Transverse colon (tissue), 4 donors: ENCODE measurements at regions not wholly inside any gene's neighbourhood (a gene's known extent, or its start where the extent isn't known, plus 50 kb on each side); places are given as distances from the start of the nearest gene placed in this dataset.
"Not testable (repeated sequence)": the region's sequence is repeated elsewhere in the genome, so short reads cannot be mapped to it uniquely, and the experiment has no call there.

ENCODE experiments used
- DNase-seq: peaks from one replicate; pipeline ENCODE4 v3.0.0-alpha.2; 2019
- H3K27ac ChIP-seq, 4 donors: fragments of 200-600 bp; sonication (generic); 2 replicates each; pipeline ENCODE4 v1.5.1; 2016 to 2018; ENCODE audit warnings: inconsistent platforms in 4 of 4
- H3K27me3 ChIP-seq: fragments of 200-600 bp; sonication (generic); 2 replicates; pipeline ENCODE4 v1.5.1; 2017; ENCODE audit warnings: inconsistent platforms
- H3K36me3 ChIP-seq, 4 donors: fragments of 200-600 bp; sonication (generic); 2 replicates each; pipeline ENCODE4 v1.5.1; 2017 to 2019; ENCODE audit warnings: inconsistent platforms in 4 of 4
- H3K4me1 ChIP-seq, 4 donors: fragments of 200-600 bp; sonication (generic); 2 replicates each; pipeline ENCODE4 v1.5.1; 2017 to 2020; ENCODE audit warnings: inconsistent platforms in 4 of 4
- H3K4me3 ChIP-seq, 4 donors: fragments of 200-600 bp; sonication (generic); 1 replicate in 1 of 4; 2 replicates in 3 of 4; pipeline versions ENCODE4 v1.5.1 to v1.6.1; 2017 to 2019; ENCODE audit warnings: inconsistent platforms in 4 of 4
- H3K9me3 ChIP-seq, 2 donors: fragments of 200-600 bp; sonication (generic); 2 replicates each; pipeline ENCODE4 v1.5.1; 2017 to 2019; ENCODE audit warnings: inconsistent platforms in 2 of 2
- CTCF ChIP-seq, 5 experiments: fragments of 200-600 bp in 3 of 5; fragments of 450-650 bp in 2 of 5; sonication (generic) in 3 of 5; IDR thresholded peaks; 1 replicate in 2 of 5; 2 replicates in 3 of 5; pipeline ENCODE4 v1.5.1; 2016 to 2017; ENCODE audit warnings: antibody characterized with exemption in 5 of 5, inconsistent platforms in 3 of 5, mild to moderate bottlenecking in 2 of 5, moderate library complexity in 1 of 5
- EP300 ChIP-seq: sonication (generic); formaldehyde crosslinking; IDR thresholded peaks from one replicate; pipeline ENCODE4 v1.6.1; 2017; ENCODE audit warnings: antibody characterized with exemption, low read depth
- POLR2A ChIP-seq: fragments of 450-650 bp; IDR thresholded peaks from one replicate; pipeline ENCODE4 v1.6.1; 2016; ENCODE audit warnings: antibody characterized with exemption, mild to moderate bottlenecking, moderate library complexity
- POLR2AphosphoS5 ChIP-seq, 3 donors: sonication (generic); formaldehyde crosslinking; IDR thresholded peaks; one replicate each; pipeline ENCODE4 v1.6.1; 2016; ENCODE audit warnings: antibody characterized with exemption in 3 of 3
- WGBS, 2 donors: methylation state at CpG; one replicate each; pipeline ENCODE4 v1.1.5; 2018; ENCODE audit warnings: low coverage in 1 of 2; 5-methylcytosine and 5-hydroxymethylcytosine counted together
- in situ Hi-C, 4 donors: fragments of 200-750 bp; cut with MboI; loops; one replicate each; pipeline versions ENCODE4 v1.15.0 to v1.15.1; 2017; ENCODE audit warnings: low sequenced_read_pairs in 3 of 4, low pct_ligation_motif_present in 1 of 4, low pct_unique_long_range_greater_than_20kb in 1 of 4
- intact Hi-C: fragments of 100-400 bp; cut with DNase I; formaldehyde crosslinking; loops from one replicate; pipeline ENCODE4 v1.15.1; 2023; ENCODE audit warnings: low total_unique reads

GRCh38 chr4:25986807-25987206 lies 72.8 kb downstream of the SMIM20 start:
- no peak for TF ChIP-seq EP300
- TF ChIP-seq CTCF (IDR thresholded peaks at IDR 0.05), result no peak
- TF ChIP-seq POLR2A, result no peak
- TF ChIP-seq POLR2AphosphoS5 (IDR thresholded peaks at IDR 0.05), result no peak
- no peak overlapping the region for H3K27ac ChIP-seq
- DNase-seq, result no peak
- no peaks in the 10 kb centered on the region for H3K27me3 ChIP-seq
- intact Hi-C loops, result loop anchor here (10.0 kb wide), 1 partner anchor 418 kb away; no protein-coding TSS in a partner anchor
- 95% methylated on average over 7 of the region's 7 CpGs; no CpG with 5 or more reads in 1 of the 2 donors for WGBS, 2 donors
- H3K4me3 ChIP-seq, result no peak overlapping the region
- no peaks in the 10 kb centered on the region for H3K9me3 ChIP-seq
- peaks cover 0 to 4% (median 2%) of the 10 kb centered on the region in 4 donors for H3K4me1 ChIP-seq
- in situ Hi-C loops, result loop anchor here in 1 of 4 donors (25.0 kb wide), 1 partner anchor 425 kb away; no protein-coding TSS in a partner anchor
- H3K36me3 ChIP-seq, result no peaks in the 10 kb centered on the region

- 86% methylated on average over 3 of the region's 3 CpGs; no CpG with 5 or more reads in 1 of the 2 donors for WGBS, 2 donors
- no peaks in the 10 kb centered on the region for H3K36me3 ChIP-seq
- no peaks in the 10 kb centered on the region for H3K27me3 ChIP-seq
- no peak for DNase-seq
- in situ Hi-C loops (loop anchor here in 1 of 4 donors (25.0 kb wide), 1 partner anchor 421 kb away; no protein-coding TSS in a partner anchor), intact Hi-C loops (no loop called here)
- no peak overlapping the region for H3K27ac ChIP-seq
- H3K9me3 ChIP-seq, result no peaks in the 10 kb centered on the region
- peaks cover 0 to 4% (median 2%) of the 10 kb centered on the region in 4 donors for H3K4me1 ChIP-seq
- TF ChIP-seq CTCF (IDR thresholded peaks at IDR 0.05), result no peak
- no peak for TF ChIP-seq POLR2A
- H3K4me3 ChIP-seq, result no peak overlapping the region
These were observed 77.3 kb downstream of the SMIM20 start for GRCh38 chr4:25991340-25991739.

GRCh38 chr4:25993395-25994185 lies 79.6 kb downstream of the SMIM20 start:
- Histone ChIP-seq H3K4me3 (no peak overlapping the region), H3K27me3 (no peaks in the 10 kb centered on the region), H3K36me3 (no peaks in the 10 kb centered on the region), H3K9me3 (no peaks in the 10 kb centered on the region), H3K27ac (no peak overlapping the region), H3K4me1 (no peaks in the 10 kb centered on the region)
- peak; percentile 28 for DNase-seq
- no peak for TF ChIP-seq POLR2A
- peak in 1 of 5 experiments; percentile 14 for TF ChIP-seq CTCF (IDR thresholded peaks at IDR 0.05)
- TF ChIP-seq POLR2AphosphoS5 (IDR thresholded peaks at IDR 0.05), result no peak
- no peak for TF ChIP-seq EP300
- intact Hi-C loops (no loop called here), in situ Hi-C loops (loop anchor here in 1 of 4 donors (25.0 kb wide), 1 partner anchor 419 kb away; no protein-coding TSS in a partner anchor)
- 61 to 70% methylated on average over 2 to 16 of the region's 16 CpGs for WGBS, 2 donors

GRCh38 chr4:25994577-25994976 lies 80.6 kb downstream of the SMIM20 start:
- H3K36me3 ChIP-seq, H3K4me1 ChIP-seq, intact Hi-C loops, H3K9me3 ChIP-seq, H3K27ac ChIP-seq, DNase-seq, H3K4me3 ChIP-seq, H3K27me3 ChIP-seq: not testable (repeated sequence)
- in situ Hi-C loops, result loop anchor here in 1 of 4 donors (25.0 kb wide), 1 partner anchor 418 kb away; no protein-coding TSS in a partner anchor
- 64 to 94% methylated on average over 2 to 4 of the region's 4 CpGs for WGBS, 2 donors
